ENCODE measurements at regions not wholly inside any gene's neighbourhood (a gene's known extent, or its start where the extent isn't known, plus 50 kb on each side); places are given as distances from the start of the nearest gene placed in this dataset.

DNA sequence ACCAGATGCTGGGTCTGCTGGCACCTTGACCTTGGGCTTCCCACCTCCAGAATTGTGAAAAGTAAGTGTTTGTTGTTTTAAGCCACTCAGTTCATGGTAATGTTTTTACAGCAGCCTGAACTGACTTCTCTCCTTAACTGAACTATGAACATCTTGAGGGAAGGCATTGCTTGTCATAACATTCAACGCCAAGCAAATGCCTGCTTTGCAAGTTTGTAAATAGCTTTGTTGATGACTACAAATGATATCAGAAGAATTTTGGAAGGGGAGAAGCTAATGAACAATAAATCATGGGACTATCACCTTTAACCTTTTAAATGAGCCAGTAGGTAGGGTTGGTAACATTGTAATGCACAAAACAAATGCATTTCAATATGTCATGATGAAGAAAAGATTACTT is 402.4 kb upstream of the ADARB2 start:
- ChIA-PET POLR2A (ENCODE audit: unreplicated experiment) (no interaction called here), CTCF (no interaction called here)
- WGBS, 2 experiments (ENCODE audit: extremely low coverage in 2 of 2, insufficient read length in 1 of 2): no CpG with 5 or more reads among the region's 1 CpG

More for the DNA sequence above, 402.4 kb upstream of the ADARB2 start:
- DNase-seq (no peak), ATAC-seq (ENCODE audit: low read depth) (no peak)
- Histone ChIP-seq H3K56ac (ENCODE audit: extremely low read depth, insufficient read depth, low read length) (no peak overlapping the region), H3K9me3 (ENCODE audit: control insufficient read depth, insufficient read depth, low read length) (peaks cover 15% of the 10 kb centered on the region), H3K4me2 (ENCODE audit: low read depth, low read length) (no peak overlapping the region), H3K36me3 (ENCODE audit: control insufficient read depth, insufficient read depth, low read length) (no peaks in the 10 kb centered on the region), H3K18ac (ENCODE audit: low read depth, low read length) (no peak overlapping the region), H4K20me1 (ENCODE audit: insufficient read depth, low read length) (no peaks in the 10 kb centered on the region), H3K14ac (replicated peaks; ENCODE audit: low read depth, low read length) (no peak overlapping the region), H3K27me3 (ENCODE audit: control insufficient read depth, insufficient read depth, low read length) (no peaks in the 10 kb centered on the region), H2BK15ac (ENCODE audit: low read depth, low read length) (no peak overlapping the region), H2BK120ac (ENCODE audit: low read depth, low read length) (no peak overlapping the region), H3K79me1 (ENCODE audit: low read depth in 1 of 2, low read length in 2 of 2) (no peaks in the 10 kb centered on the region), H3K27ac (ENCODE audit: insufficient read depth, low read length) (no peak overlapping the region), H3K4me3 (ENCODE audit: insufficient read depth, low read depth, low read length) (no peak overlapping the region), H2AK9ac (replicated peaks; ENCODE audit: low read depth, low read length, poor library complexity) (no peak overlapping the region), H2AFZ (replicated peaks; ENCODE audit: low read length, poor library complexity) (no peak overlapping the region), H3K23ac (ENCODE audit: low read depth, low read length) (no peak overlapping the region), H3K4ac (ENCODE audit: low read depth, low read length) (no peak overlapping the region), H2BK5ac (ENCODE audit: low read depth, low read length, poor library complexity, severe bottlenecking) (no peak overlapping the region), H3K9me1 (ENCODE audit: insufficient read depth, low read length) (no peaks in the 10 kb centered on the region), H2BK20ac (ENCODE audit: low read depth, low read length) (no peak overlapping the region), H4K91ac (ENCODE audit: insufficient read depth, low read depth, low read length) (no peak overlapping the region), H3K4me1 (ENCODE audit: control insufficient read depth, insufficient read depth, low read length) (no peaks in the 10 kb centered on the region), H3K9ac (ENCODE audit: low read depth, low read length) (no peak overlapping the region), H4K5ac (ENCODE audit: low read depth, low read length) (no peak overlapping the region), H4K8ac (ENCODE audit: low read depth in 2 of 2, low read length in 2 of 2) (no peak overlapping the region), H2AK5ac (ENCODE audit: low read depth, low read length) (no peak overlapping the region)
- dilution Hi-C loops (cut with HindIII; ENCODE audit: low sequenced_read_pairs, unreplicated experiment) (no loop called here), intact Hi-C loops (cut with micrococcal nuclease) (no loop called here), in situ Hi-C loops (cut with MboI; ENCODE audit: low sequenced_read_pairs) (no loop called here)
- TF ChIP-seq, protein P1, sequence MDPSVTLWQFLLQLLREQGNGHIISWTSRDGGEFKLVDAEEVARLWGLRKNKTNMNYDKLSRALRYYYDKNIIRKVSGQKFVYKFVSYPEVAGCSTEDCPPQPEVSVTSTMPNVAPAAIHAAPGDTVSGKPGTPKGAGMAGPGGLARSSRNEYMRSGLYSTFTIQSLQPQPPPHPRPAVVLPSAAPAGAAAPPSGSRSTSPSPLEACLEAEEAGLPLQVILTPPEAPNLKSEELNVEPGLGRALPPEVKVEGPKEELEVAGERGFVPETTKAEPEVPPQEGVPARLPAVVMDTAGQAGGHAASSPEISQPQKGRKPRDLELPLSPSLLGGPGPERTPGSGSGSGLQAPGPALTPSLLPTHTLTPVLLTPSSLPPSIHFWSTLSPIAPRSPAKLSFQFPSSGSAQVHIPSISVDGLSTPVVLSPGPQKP (IDR thresholded peaks at IDR 0.05; ENCODE audit: borderline replicate concordance, low read depth, low read length): no peak
- no peak for TF ChIP-seq BHLHE40 (IDR thresholded peaks at IDR 0.05; ENCODE audit: low read depth, low read length)
- TF ChIP-seq, protein P2, sequence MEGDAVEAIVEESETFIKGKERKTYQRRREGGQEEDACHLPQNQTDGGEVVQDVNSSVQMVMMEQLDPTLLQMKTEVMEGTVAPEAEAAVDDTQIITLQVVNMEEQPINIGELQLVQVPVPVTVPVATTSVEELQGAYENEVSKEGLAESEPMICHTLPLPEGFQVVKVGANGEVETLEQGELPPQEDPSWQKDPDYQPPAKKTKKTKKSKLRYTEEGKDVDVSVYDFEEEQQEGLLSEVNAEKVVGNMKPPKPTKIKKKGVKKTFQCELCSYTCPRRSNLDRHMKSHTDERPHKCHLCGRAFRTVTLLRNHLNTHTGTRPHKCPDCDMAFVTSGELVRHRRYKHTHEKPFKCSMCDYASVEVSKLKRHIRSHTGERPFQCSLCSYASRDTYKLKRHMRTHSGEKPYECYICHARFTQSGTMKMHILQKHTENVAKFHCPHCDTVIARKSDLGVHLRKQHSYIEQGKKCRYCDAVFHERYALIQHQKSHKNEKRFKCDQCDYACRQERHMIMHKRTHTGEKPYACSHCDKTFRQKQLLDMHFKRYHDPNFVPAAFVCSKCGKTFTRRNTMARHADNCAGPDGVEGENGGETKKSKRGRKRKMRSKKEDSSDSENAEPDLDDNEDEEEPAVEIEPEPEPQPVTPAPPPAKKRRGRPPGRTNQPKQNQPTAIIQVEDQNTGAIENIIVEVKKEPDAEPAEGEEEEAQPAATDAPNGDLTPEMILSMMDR (conservative IDR thresholded peaks at IDR 0.05; ENCODE audit: low read depth, low read length): no peak
- TF ChIP-seq RCOR1 (IDR thresholded peaks at IDR 0.05; ENCODE audit: insufficient replicate concordance, low read length): no peak
- BruUV-seq (replicated peaks): no TSS peak
